Dendritic cell treated with granulocyte-macrophage colony-stimulating factor and Interleukin-4, amounts not matched to agents 40 ng/mL and 50 ng/mL, for 4 days (primary cell): ENCODE measurements at regions not wholly inside any gene's neighbourhood (a gene's known extent, or its start where the extent isn't known, plus 50 kb on each side); places are given as distances from the start of the nearest gene placed in this dataset.

Experiments used
- H3K27ac Mint-ChIP-seq: one replicate; pipeline ENCODE4 v1.8.0; 2022; ENCODE audit warnings: mild to moderate bottlenecking, mixed read lengths
- H3K27me3 Mint-ChIP-seq: one replicate; pipeline ENCODE4 v1.8.0; 2022; ENCODE audit warnings: mild to moderate bottlenecking, mixed read lengths
- H3K36me3 Mint-ChIP-seq: one replicate; pipeline ENCODE4 v1.8.0; 2022; ENCODE audit warnings: low read depth, mixed read lengths
- H3K4me1 Mint-ChIP-seq: one replicate; pipeline ENCODE4 v1.8.0; 2022; ENCODE audit warnings: low read depth, mixed read lengths
- H3K4me3 Mint-ChIP-seq: one replicate; pipeline ENCODE4 v1.8.0; 2022; ENCODE audit warnings: mild to moderate bottlenecking, moderate library complexity, mixed read lengths
- H3K9me3 Mint-ChIP-seq: one replicate; pipeline ENCODE4 v1.8.0; 2022; ENCODE audit warnings: mixed read lengths
- intact Hi-C: fragments of 100-400 bp; cut with micrococcal nuclease; formaldehyde crosslinking; loops from one replicate; pipeline ENCODE4 v1.15.0; 2022

DNA sequence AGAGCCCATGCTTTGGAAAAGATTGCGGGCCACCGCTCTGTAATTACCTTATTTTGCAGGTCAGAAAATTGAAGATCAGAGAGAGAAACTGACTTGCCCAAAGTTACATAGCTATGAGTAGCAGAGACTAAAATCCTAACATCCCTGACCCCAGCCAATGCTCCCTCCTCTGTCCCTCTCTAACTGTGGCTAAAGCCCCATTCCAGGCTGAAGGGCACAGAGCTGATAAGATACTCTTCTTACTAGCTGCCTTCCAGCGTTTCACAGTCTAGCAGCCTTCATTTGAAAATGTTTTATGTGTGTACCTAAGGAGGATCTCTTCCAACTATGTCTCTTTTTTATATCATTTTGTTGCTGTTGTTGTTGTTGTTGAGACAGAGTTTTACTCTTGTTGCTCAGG lies 81.4 kb upstream of the LRATD1 start:
- Mint-ChIP-seq H3K9me3 (no peaks in the 10 kb centered on the region), H3K4me1 (no peaks in the 10 kb centered on the region), H3K36me3 (no peaks in the 10 kb centered on the region), H3K4me3 (no peak overlapping the region), H3K27me3 (no peaks in the 10 kb centered on the region), H3K27ac (no peak overlapping the region)
- intact Hi-C loops: no loop called here

GRCh38 chr2:14552286-14552685 lies 80.2 kb upstream of the LRATD1 start:
- no peaks in the 10 kb centered on the region for H3K4me1 Mint-ChIP-seq
- no peaks in the 10 kb centered on the region for H3K27me3 Mint-ChIP-seq
- H3K4me3 Mint-ChIP-seq: no peak overlapping the region
- intact Hi-C loops: no loop called here
- H3K9me3 Mint-ChIP-seq: no peaks in the 10 kb centered on the region
- no peak overlapping the region for H3K27ac Mint-ChIP-seq
- no peaks in the 10 kb centered on the region for H3K36me3 Mint-ChIP-seq

DNA sequence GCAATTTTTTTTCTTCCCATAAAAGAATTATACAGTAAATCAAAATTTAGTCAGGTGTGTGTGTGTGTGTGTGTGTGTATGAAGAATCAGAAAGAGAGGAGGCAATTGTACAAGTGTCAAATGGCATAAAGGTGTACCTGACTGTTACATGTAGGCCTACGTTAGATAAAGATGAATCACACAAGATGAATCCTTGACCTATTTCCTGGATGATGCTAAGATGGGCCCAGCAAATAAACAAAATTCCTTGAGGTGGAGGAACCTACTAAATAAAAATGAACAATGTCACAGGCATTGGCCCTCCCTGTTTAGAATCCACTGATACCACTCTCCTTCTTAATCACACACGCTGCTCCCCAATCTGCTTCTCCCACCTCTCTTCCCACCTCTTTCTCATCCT lies 79.7 kb upstream of the LRATD1 start:
- intact Hi-C loops: no loop called here
- H3K4me1 Mint-ChIP-seq: no peaks in the 10 kb centered on the region
- H3K27ac Mint-ChIP-seq: no peak overlapping the region
- no peaks in the 10 kb centered on the region for H3K36me3 Mint-ChIP-seq
- H3K9me3 Mint-ChIP-seq: no peaks in the 10 kb centered on the region
- H3K27me3 Mint-ChIP-seq: no peaks in the 10 kb centered on the region
- H3K4me3 Mint-ChIP-seq: no peak overlapping the region

DNA sequence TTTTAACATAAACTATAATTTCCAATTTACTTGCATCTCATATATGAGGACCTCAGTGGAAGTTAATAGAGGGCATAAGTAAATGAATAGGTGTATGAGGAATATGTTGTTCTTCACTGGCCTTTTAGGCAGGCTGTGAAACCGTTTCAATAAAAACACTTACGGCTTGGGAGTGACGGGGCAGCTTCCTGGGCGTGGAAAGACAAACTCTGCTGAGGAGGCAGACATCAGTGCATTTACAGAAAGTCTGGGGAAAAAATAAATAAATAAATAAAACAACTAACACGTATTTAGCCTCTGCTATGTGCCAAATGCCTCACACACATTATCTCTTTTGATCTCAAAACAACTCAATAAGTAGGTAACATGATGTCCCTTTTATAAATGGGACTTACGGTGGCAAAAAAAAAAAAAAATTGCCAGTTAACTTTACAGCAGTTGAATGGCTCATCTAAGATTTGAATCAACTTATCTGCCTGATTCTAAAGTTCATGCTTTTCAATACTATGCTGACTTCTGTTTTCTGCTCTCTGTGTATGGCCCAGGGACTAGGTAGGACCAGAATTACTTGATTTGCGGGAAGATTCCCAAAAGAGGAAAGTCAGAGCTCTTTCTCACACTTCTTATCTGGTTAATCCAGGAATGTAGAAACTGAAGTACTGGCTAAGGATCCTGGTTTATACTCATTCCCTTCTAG lies 77.5 kb upstream of the LRATD1 start:
- Mint-ChIP-seq H3K27me3 (no peaks in the 10 kb centered on the region), H3K27ac (no peak overlapping the region), H3K36me3 (no peaks in the 10 kb centered on the region), H3K4me3 (no peak overlapping the region), H3K4me1 (no peaks in the 10 kb centered on the region), H3K9me3 (peaks cover 5% of the 10 kb centered on the region)
- intact Hi-C loops: no loop called here

DNA sequence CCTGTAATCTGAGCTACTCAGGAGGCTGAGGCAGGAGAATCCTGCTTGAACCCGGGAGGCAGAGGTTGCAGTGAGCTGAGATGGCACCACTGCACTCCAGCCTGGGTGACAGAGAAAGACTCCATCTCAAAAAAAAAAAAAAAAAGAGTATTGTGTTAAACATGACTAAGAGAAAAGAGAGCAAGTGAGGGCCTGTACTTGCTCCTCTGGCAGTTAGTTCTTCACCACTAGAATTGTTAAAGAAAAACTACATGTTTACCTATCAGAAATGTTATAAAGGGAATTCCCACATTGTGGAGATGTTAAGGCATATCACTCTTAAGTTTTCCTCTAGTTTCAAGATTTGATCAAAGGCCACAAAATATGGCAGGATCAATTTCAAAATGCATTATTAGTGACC lies 75.4 kb upstream of the LRATD1 start:
- no peaks in the 10 kb centered on the region for H3K4me1 Mint-ChIP-seq
- no peak overlapping the region for H3K27ac Mint-ChIP-seq

GRCh38 chr2:14557916-14558315 lies 74.6 kb upstream of the LRATD1 start:
- H3K9me3 Mint-ChIP-seq: peaks cover 5% of the 10 kb centered on the region
- H3K27ac Mint-ChIP-seq: no peak overlapping the region
- intact Hi-C loops: no loop called here
- no peaks in the 10 kb centered on the region for H3K4me1 Mint-ChIP-seq
- no peaks in the 10 kb centered on the region for H3K27me3 Mint-ChIP-seq
- no peaks in the 10 kb centered on the region for H3K36me3 Mint-ChIP-seq
- no peak overlapping the region for H3K4me3 Mint-ChIP-seq

More for the DNA sequence above, 75.4 kb upstream of the LRATD1 start:
- no peaks in the 10 kb centered on the region for H3K36me3 Mint-ChIP-seq
- intact Hi-C loops: no loop called here
- H3K4me3 Mint-ChIP-seq: no peak overlapping the region
- no peaks in the 10 kb centered on the region for H3K27me3 Mint-ChIP-seq
- H3K9me3 Mint-ChIP-seq: peaks cover 5% of the 10 kb centered on the region

- Mint-ChIP-seq H3K27ac (no peak overlapping the region), H3K9me3 (peaks cover 5% of the 10 kb centered on the region)
These were observed 74.1 kb upstream of the LRATD1 start for GRCh38 chr2:14558335-14558919.

GRCh38 chr2:14560716-14561115 lies 71.8 kb upstream of the LRATD1 start:
- Mint-ChIP-seq H3K4me1 (no peaks in the 10 kb centered on the region), H3K27me3 (no peaks in the 10 kb centered on the region), H3K36me3 (no peaks in the 10 kb centered on the region), H3K27ac (no peak overlapping the region), H3K9me3 (peaks cover 5% of the 10 kb centered on the region), H3K4me3 (no peak overlapping the region)
- intact Hi-C loops: no loop called here

More at GRCh38 chr2:14558335-14558919, 74.1 kb upstream of the LRATD1 start:
- no peaks in the 10 kb centered on the region for H3K4me1 Mint-ChIP-seq
- H3K4me3 Mint-ChIP-seq: no peak overlapping the region
- no peaks in the 10 kb centered on the region for H3K27me3 Mint-ChIP-seq
- H3K36me3 Mint-ChIP-seq: no peaks in the 10 kb centered on the region
- intact Hi-C loops: no loop called here

DNA sequence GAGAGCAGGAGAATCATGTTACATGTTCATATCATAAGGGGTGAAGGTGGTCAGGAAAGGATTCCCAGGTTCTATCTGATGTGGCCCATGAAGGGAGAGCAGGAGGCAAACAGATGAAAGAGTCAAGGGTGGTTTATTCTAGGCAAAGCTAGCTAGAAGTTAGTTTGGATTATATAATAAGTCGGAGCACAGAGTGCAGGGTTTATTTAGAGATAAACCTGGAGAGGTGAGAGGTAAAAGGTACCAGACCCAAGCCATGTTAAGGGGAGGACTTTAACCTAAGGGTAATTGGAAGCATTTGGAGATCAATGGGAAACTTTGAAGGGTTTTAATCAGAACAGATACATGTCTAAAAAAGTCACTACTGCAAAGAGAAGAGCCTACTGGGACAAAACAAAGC lies 69.2 kb upstream of the LRATD1 start:
- Mint-ChIP-seq H3K36me3 (no peaks in the 10 kb centered on the region), H3K27ac (no peak overlapping the region), H3K4me1 (no peaks in the 10 kb centered on the region), H3K4me3 (no peak overlapping the region), H3K9me3 (peaks cover 15% of the 10 kb centered on the region), H3K27me3 (no peaks in the 10 kb centered on the region)
- intact Hi-C loops: no loop called here

GRCh38 chr2:14565666-14566065 lies 66.9 kb upstream of the LRATD1 start:
- Mint-ChIP-seq H3K36me3 (no peaks in the 10 kb centered on the region), H3K9me3 (peaks cover 9% of the 10 kb centered on the region), H3K27me3 (no peaks in the 10 kb centered on the region), H3K4me1 (no peaks in the 10 kb centered on the region), H3K27ac (no peak overlapping the region), H3K4me3 (no peak overlapping the region)
- intact Hi-C loops: no loop called here

GRCh38 chr2:14567561-14567960 lies 65.0 kb upstream of the LRATD1 start:
- H3K36me3 Mint-ChIP-seq: no peaks in the 10 kb centered on the region
- no peak overlapping the region for H3K4me3 Mint-ChIP-seq
- H3K27ac Mint-ChIP-seq: no peak overlapping the region
- peaks cover 9% of the 10 kb centered on the region for H3K9me3 Mint-ChIP-seq
- no peaks in the 10 kb centered on the region for H3K4me1 Mint-ChIP-seq
- intact Hi-C loops: no loop called here
- no peaks in the 10 kb centered on the region for H3K27me3 Mint-ChIP-seq

GRCh38 chr2:14569294-14569693 lies 63.2 kb upstream of the LRATD1 start:
- no peak overlapping the region for H3K4me3 Mint-ChIP-seq
- H3K27ac Mint-ChIP-seq: no peak overlapping the region

GRCh38 chr2:14572633-14573032 lies 59.9 kb upstream of the LRATD1 start:
- Mint-ChIP-seq H3K36me3 (no peaks in the 10 kb centered on the region), H3K27me3 (no peaks in the 10 kb centered on the region), H3K27ac (no peak overlapping the region), H3K4me1 (no peaks in the 10 kb centered on the region), H3K4me3 (no peak overlapping the region), H3K9me3 (peaks cover 3% of the 10 kb centered on the region)
- intact Hi-C loops: no loop called here

More at GRCh38 chr2:14569294-14569693, 63.2 kb upstream of the LRATD1 start:
- H3K4me1 Mint-ChIP-seq: no peaks in the 10 kb centered on the region
- no peaks in the 10 kb centered on the region for H3K27me3 Mint-ChIP-seq
- H3K36me3 Mint-ChIP-seq: no peaks in the 10 kb centered on the region
- peaks cover 9% of the 10 kb centered on the region for H3K9me3 Mint-ChIP-seq
- intact Hi-C loops: no loop called here

DNA sequence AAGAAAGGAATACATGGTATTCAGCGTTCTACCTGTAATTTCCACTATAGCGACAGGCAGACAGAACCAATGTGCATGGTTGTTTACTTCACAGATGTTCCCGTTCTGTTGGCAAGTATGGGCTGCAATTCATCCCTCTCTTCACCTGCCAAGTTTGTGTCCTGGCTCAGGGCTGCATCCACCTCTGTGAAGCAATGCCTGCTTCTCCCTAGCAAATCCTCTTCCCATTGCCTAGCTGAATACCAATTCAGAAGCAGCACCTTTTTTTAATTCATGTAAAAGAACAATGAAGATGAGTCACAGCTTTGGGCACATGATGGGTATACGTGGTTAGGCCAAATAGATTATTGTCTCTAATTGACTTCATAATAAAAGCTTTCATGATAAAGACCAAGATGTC lies 54.7 kb upstream of the LRATD1 start:
- H3K9me3 Mint-ChIP-seq: no peaks in the 10 kb centered on the region
- H3K27ac Mint-ChIP-seq: no peak overlapping the region
- intact Hi-C loops: no loop called here
- H3K4me3 Mint-ChIP-seq: no peak overlapping the region
- H3K4me1 Mint-ChIP-seq: no peaks in the 10 kb centered on the region
- H3K27me3 Mint-ChIP-seq: no peaks in the 10 kb centered on the region
- no peaks in the 10 kb centered on the region for H3K36me3 Mint-ChIP-seq
